IPS-15b (cell line): ENCODE measurements at regions not wholly inside any gene's neighbourhood (a gene's known extent, or its start where the extent isn't known, plus 50 kb on each side); places are given as distances from the start of the nearest gene placed in this dataset.

Source experiments
- H3K27me3 ChIP-seq: one replicate; pipeline ENCODE4 v1.6.1; 2013; ENCODE audit warnings: low read length; ENCODE audit not compliant: control insufficient read depth, insufficient read depth
- H3K36me3 ChIP-seq: one replicate; pipeline ENCODE4 v1.6.1; 2013; ENCODE audit warnings: low read length; ENCODE audit not compliant: control insufficient read depth, insufficient read depth
- H3K4me1 ChIP-seq: one replicate; pipeline ENCODE4 v1.6.1; 2013; ENCODE audit warnings: mild to moderate bottlenecking, low read length; ENCODE audit not compliant: control insufficient read depth, insufficient read depth
- H3K4me3 ChIP-seq: one replicate; pipeline ENCODE4 v1.5.1; 2013; ENCODE audit warnings: low read depth, low read length
- H3K9ac ChIP-seq: one replicate; pipeline ENCODE4 v1.6.1; 2013; ENCODE audit warnings: low read depth, mild to moderate bottlenecking, low read length
- H3K9me3 ChIP-seq: one replicate; pipeline ENCODE4 v1.6.1; 2013; ENCODE audit warnings: mild to moderate bottlenecking, low read length; ENCODE audit not compliant: control insufficient read depth, insufficient read depth

- Histone ChIP-seq H3K27me3 (no peaks in the 10 kb centered on the region), H3K36me3 (no peaks in the 10 kb centered on the region), H3K9ac (no peak overlapping the region), H3K9me3 (no peaks in the 10 kb centered on the region), H3K4me3 (no peak overlapping the region), H3K4me1 (no peaks in the 10 kb centered on the region)
Observed at GRCh38 chr9:28389411-28389810, 816.1 kb upstream of the C9orf72 start.

GRCh38 chr9:28394774-28395173 lies 821.5 kb upstream of the C9orf72 start:
- H3K4me1 ChIP-seq, result no peaks in the 10 kb centered on the region
- no peak overlapping the region for H3K4me3 ChIP-seq
- no peaks in the 10 kb centered on the region for H3K27me3 ChIP-seq
- H3K9me3 ChIP-seq, result no peaks in the 10 kb centered on the region
- no peak overlapping the region for H3K9ac ChIP-seq
- H3K36me3 ChIP-seq, result no peaks in the 10 kb centered on the region

- H3K27me3 ChIP-seq, result no peaks in the 10 kb centered on the region
- H3K4me1 ChIP-seq, result no peaks in the 10 kb centered on the region
- H3K36me3 ChIP-seq, result no peaks in the 10 kb centered on the region
- no peak overlapping the region for H3K9ac ChIP-seq
- H3K4me3 ChIP-seq, result no peak overlapping the region
- no peaks in the 10 kb centered on the region for H3K9me3 ChIP-seq
Observed at GRCh38 chr9:28396058-28396457, 822.8 kb upstream of the C9orf72 start.

DNA sequence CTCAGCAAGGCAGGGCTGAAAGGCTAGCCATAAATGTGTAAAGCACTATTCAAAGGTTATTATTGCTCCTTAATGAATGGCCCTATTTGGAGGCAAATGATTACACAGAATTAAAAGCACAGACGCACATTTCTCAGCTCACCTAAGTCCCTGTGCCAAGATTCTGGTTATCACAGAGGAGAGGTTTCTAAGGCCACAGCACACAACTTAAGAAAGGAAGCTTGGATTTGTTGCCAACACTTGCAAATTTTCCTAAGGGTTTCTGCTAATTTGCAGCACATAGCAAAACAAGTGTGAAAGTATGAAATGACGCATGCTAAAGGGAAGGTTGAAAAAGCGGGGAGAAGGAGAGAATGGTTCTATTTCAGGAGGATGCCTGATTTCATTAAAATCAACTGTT lies 834.1 kb upstream of the C9orf72 start:
- Histone ChIP-seq H3K4me1 (no peaks in the 10 kb centered on the region), H3K9me3 (no peaks in the 10 kb centered on the region), H3K27me3 (no peaks in the 10 kb centered on the region), H3K36me3 (no peaks in the 10 kb centered on the region), H3K9ac (no peak overlapping the region), H3K4me3 (no peak overlapping the region)

DNA sequence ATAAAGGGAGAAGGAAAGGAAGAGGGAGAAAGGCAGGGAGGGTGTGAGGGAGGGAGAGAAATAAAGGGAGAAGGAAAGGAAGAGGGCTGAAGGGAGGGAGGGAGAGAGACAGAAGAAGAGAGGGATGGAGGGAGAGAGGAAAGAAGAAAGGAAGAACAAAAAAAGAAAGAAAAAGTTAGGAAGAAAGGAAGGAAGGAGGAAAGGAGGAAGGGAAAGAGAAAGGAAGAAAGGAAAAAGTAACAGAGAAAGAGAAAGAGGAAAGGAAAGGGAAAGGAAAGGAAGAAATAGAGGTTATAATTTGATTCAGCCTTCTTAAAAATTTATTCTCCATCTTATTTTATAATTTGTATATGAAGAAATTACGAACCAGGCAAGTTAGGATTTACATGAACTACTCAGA lies 836.6 kb upstream of the C9orf72 start:
- Histone ChIP-seq H3K4me3 (no peak overlapping the region), H3K27me3 (no peaks in the 10 kb centered on the region), H3K9me3 (no peaks in the 10 kb centered on the region), H3K36me3 (no peaks in the 10 kb centered on the region), H3K9ac (no peak overlapping the region), H3K4me1 (no peaks in the 10 kb centered on the region)

GRCh38 chr9:28410411-28410810 lies 837.1 kb upstream of the C9orf72 start:
- Histone ChIP-seq H3K36me3 (no peaks in the 10 kb centered on the region), H3K9me3 (no peaks in the 10 kb centered on the region), H3K9ac (no peak overlapping the region), H3K4me1 (no peaks in the 10 kb centered on the region), H3K27me3 (no peaks in the 10 kb centered on the region), H3K4me3 (no peak overlapping the region)

DNA sequence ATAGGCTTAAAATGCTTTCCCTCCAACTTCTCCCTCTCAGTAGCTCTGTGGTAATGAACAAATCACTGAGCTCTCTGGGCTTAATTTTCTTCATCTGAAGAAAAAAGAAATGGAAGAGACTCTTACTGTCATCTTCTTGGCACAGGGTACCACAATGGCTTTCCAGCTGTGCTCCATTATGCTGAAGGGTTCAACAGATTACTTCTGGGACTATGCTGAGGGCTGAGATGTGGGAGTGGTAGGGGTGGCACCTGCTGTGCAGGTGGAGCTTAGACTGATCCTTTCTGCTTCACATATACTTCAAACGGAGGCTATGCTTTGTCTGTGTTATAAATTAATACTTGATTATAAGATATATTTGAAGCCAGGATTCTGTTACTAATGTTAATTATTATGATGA lies 840.2 kb upstream of the C9orf72 start:
- Histone ChIP-seq H3K9me3 (no peaks in the 10 kb centered on the region), H3K27me3 (no peaks in the 10 kb centered on the region), H3K4me3 (no peak overlapping the region), H3K9ac (no peak overlapping the region), H3K36me3 (no peaks in the 10 kb centered on the region), H3K4me1 (no peaks in the 10 kb centered on the region)

DNA sequence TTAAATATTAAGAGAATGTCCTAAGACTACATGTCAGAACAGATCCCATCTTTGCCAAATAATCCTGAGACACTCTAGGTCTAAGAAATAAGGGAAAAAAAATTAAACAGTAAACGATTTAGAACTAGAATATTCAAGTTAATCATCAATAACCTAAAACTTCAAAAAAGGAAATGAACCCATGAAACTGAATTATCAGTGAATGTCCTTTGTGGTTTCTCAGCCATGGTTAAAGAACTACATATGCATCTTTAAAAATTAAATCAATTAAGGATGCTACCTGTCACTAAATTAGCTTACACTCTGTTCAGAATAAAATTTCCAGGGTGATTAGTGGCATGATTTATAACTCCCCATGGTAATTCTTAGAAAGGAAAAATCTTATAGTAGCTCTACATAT lies 850.0 kb upstream of the C9orf72 start:
- no peak overlapping the region for H3K4me3 ChIP-seq
- no peaks in the 10 kb centered on the region for H3K9me3 ChIP-seq
- no peak overlapping the region for H3K9ac ChIP-seq
- no peaks in the 10 kb centered on the region for H3K36me3 ChIP-seq
- no peaks in the 10 kb centered on the region for H3K4me1 ChIP-seq
- H3K27me3 ChIP-seq, result no peaks in the 10 kb centered on the region

- no peaks in the 10 kb centered on the region for H3K36me3 ChIP-seq
- no peaks in the 10 kb centered on the region for H3K4me1 ChIP-seq
- H3K4me3 ChIP-seq, result no peak overlapping the region
Observed at GRCh38 chr9:28435456-28435855, 862.2 kb upstream of the C9orf72 start.

DNA sequence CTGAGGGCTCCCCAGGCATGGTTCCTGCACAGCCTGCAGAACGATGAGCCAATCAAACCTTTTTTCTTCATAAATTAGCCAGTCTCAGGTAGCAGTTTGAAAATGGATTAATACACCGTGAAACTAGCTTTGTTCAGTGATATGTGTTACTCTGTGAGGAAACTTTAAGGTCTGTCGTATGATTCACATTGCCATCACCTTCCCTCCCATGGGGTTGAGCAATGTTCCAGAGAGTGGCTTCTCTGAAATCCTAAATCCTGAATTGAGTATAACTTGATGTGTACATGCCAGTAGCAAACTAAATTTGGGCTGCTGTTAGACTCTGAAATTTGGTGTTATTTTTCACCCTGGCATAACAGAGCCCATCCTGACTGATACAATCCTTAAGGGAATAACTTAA lies 866.4 kb upstream of the C9orf72 start:
- Histone ChIP-seq H3K9me3 (no peaks in the 10 kb centered on the region), H3K4me1 (no peaks in the 10 kb centered on the region), H3K9ac (no peak overlapping the region), H3K36me3 (no peaks in the 10 kb centered on the region), H3K27me3 (no peaks in the 10 kb centered on the region), H3K4me3 (no peak overlapping the region)

More at GRCh38 chr9:28435456-28435855, 862.2 kb upstream of the C9orf72 start:
- Histone ChIP-seq H3K9ac (no peak overlapping the region), H3K27me3 (no peaks in the 10 kb centered on the region), H3K9me3 (no peaks in the 10 kb centered on the region)

DNA sequence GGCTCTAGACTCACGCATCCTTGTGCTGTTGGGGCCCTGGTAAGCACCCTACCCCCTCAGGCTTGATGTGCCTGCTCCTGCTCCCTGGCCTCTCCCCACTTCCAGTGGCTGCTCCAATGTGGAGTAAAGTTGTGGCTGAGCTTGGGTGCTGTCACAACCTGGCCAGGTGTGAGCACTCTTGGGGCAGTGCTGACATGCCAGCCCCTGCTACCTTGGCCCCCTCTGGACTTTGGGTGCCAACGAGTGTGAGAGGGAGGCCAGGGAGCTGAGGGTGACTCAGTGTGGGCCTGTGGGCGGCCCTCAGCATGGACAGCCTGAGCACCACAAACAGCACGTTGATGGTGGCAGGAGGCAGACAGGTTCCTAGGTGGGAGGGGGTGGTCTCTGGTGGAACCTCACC lies 870.2 kb upstream of the C9orf72 start:
- no peak overlapping the region for H3K9ac ChIP-seq
- no peak overlapping the region for H3K4me3 ChIP-seq
- no peaks in the 10 kb centered on the region for H3K4me1 ChIP-seq
- no peaks in the 10 kb centered on the region for H3K9me3 ChIP-seq
- H3K27me3 ChIP-seq, result no peaks in the 10 kb centered on the region
- H3K36me3 ChIP-seq, result no peaks in the 10 kb centered on the region

- H3K27me3 ChIP-seq, result no peaks in the 10 kb centered on the region
- no peak overlapping the region for H3K4me3 ChIP-seq
- H3K4me1 ChIP-seq, result no peaks in the 10 kb centered on the region
- no peaks in the 10 kb centered on the region for H3K9me3 ChIP-seq
- no peaks in the 10 kb centered on the region for H3K36me3 ChIP-seq
- H3K9ac ChIP-seq, result no peak overlapping the region
Observed at GRCh38 chr9:28444637-28445036, 871.4 kb upstream of the C9orf72 start.

- H3K4me1 ChIP-seq, result no peaks in the 10 kb centered on the region
- no peak overlapping the region for H3K9ac ChIP-seq
- no peaks in the 10 kb centered on the region for H3K27me3 ChIP-seq
Observed at GRCh38 chr9:28445211-28445610, 871.9 kb upstream of the C9orf72 start.

More at GRCh38 chr9:28445211-28445610, 871.9 kb upstream of the C9orf72 start:
- no peaks in the 10 kb centered on the region for H3K36me3 ChIP-seq
- no peak overlapping the region for H3K4me3 ChIP-seq
- H3K9me3 ChIP-seq, result no peaks in the 10 kb centered on the region
